CD14-positive monocyte (primary cell): ENCODE measurements at regions not wholly inside any gene's neighbourhood (a gene's known extent, or its start where the extent isn't known, plus 50 kb on each side); places are given as distances from the start of the nearest gene placed in this dataset.

Experiments used
- DNase-seq, 3 donors: peaks; one replicate each; pipeline ENCODE4 v3.0.0-alpha.2; 2011 to 2022
- H2AFZ ChIP-seq: 2 replicates; pipeline ENCODE4 v1.6.0; 2012; ENCODE audit warnings: mild to moderate bottlenecking, low read depth, low read length, inconsistent platforms; ENCODE audit not compliant: insufficient read depth, poor library complexity, severe bottlenecking
- H3K27ac ChIP-seq, 2 donors: 1 replicate in 1 of 2; 2 replicates in 1 of 2; pipeline ENCODE4 v1.5.1; 2012 to 2013; ENCODE audit warnings: low read length in 2 of 2, control low read depth in 1 of 2, inconsistent platforms in 1 of 2, low read depth in 1 of 2, mild to moderate bottlenecking in 1 of 2
- H3K27me3 ChIP-seq, 2 donors: one replicate each; pipeline versions ENCODE4 v1.6.0 to v1.6.1; 2011 to 2013; ENCODE audit warnings: low read length in 2 of 2; ENCODE audit not compliant: control insufficient read depth in 2 of 2, insufficient read depth in 2 of 2
- H3K36me3 ChIP-seq, 2 donors: replicated peaks in 1 of 2; 1 replicate in 1 of 2; 2 replicates in 1 of 2; pipeline versions ENCODE4 v1.5.1 to v1.6.1; 2012 to 2013; ENCODE audit warnings: low read length in 2 of 2, control low read depth in 1 of 2, inconsistent platforms in 1 of 2, mild to moderate bottlenecking in 1 of 2; ENCODE audit not compliant: insufficient read depth in 2 of 2, control insufficient read depth in 1 of 2
- H3K4me1 ChIP-seq, 2 donors: 1 replicate in 1 of 2; 2 replicates in 1 of 2; pipeline versions ENCODE4 v1.5.1 to v1.6.1; 2012 to 2013; ENCODE audit warnings: low read length in 2 of 2, control low read depth in 1 of 2, inconsistent platforms in 1 of 2, mild to moderate bottlenecking in 1 of 2, moderate library complexity in 1 of 2; ENCODE audit not compliant: insufficient read depth in 2 of 2, control insufficient read depth in 1 of 2
- H3K4me2 ChIP-seq: replicated peaks from 2 replicates; pipeline ENCODE3; 2012; ENCODE audit warnings: low read length, moderate library complexity, mild to moderate bottlenecking; ENCODE audit not compliant: poor library complexity, severe bottlenecking; ENCODE audit errors: extremely low read depth
- H3K4me3 ChIP-seq, 3 experiments: fragments of 200-600 bp in 1 of 3; sonication (generic) in 1 of 3; replicated peaks in 1 of 3; 1 replicate in 2 of 3; 2 replicates in 1 of 3; pipeline ENCODE4 v1.5.1; 2011 to 2013; ENCODE audit warnings: low read length in 3 of 3, mild to moderate bottlenecking in 3 of 3, control low read depth in 2 of 3, low read depth in 2 of 3, inconsistent platforms in 1 of 3, moderate library complexity in 1 of 3
- H3K79me2 ChIP-seq: 2 replicates; pipeline ENCODE4 v1.6.0; 2012; ENCODE audit warnings: mild to moderate bottlenecking, control low read depth, inconsistent platforms, low read length, moderate library complexity; ENCODE audit not compliant: insufficient read depth
- H3K9ac ChIP-seq: 2 replicates; pipeline ENCODE4 v1.6.0; 2017; ENCODE audit warnings: low read length, mild to moderate bottlenecking; ENCODE audit not compliant: insufficient read depth, poor library complexity, severe bottlenecking
- H3K9me3 ChIP-seq, 2 donors: replicated peaks in 1 of 2; 1 replicate in 1 of 2; 2 replicates in 1 of 2; pipeline versions ENCODE4 v1.5.1 to v1.6.1; 2012 to 2013; ENCODE audit warnings: low read length in 2 of 2, control low read depth in 1 of 2; ENCODE audit not compliant: control insufficient read depth in 1 of 2, insufficient read depth in 1 of 2
- H4K20me1 ChIP-seq: 2 replicates; pipeline ENCODE4 v1.6.0; 2012; ENCODE audit warnings: mild to moderate bottlenecking, low read length, control low read depth, moderate library complexity; ENCODE audit not compliant: insufficient read depth
- H3K27ac Mint-ChIP-seq, 7 donors: one replicate each; pipeline ENCODE4 v1.8.0; 2020; ENCODE audit warnings: mild to moderate bottlenecking in 7 of 7, mixed read lengths in 7 of 7, moderate library complexity in 6 of 7, inconsistent platforms in 2 of 7
- H3K27me3 Mint-ChIP-seq, 3 donors: one replicate each; pipeline ENCODE4 v1.8.0; 2021 to 2022; ENCODE audit warnings: low read depth in 3 of 3, mild to moderate bottlenecking in 3 of 3, mixed read lengths in 3 of 3, moderate library complexity in 3 of 3, inconsistent platforms in 1 of 3
- H3K36me3 Mint-ChIP-seq, 2 donors: one replicate each; pipeline ENCODE4 v1.8.0; 2020; ENCODE audit warnings: mixed read lengths in 2 of 2, inconsistent platforms in 1 of 2, mild to moderate bottlenecking in 1 of 2
- H3K4me1 Mint-ChIP-seq: one replicate; pipeline ENCODE4 v1.8.0; 2020; ENCODE audit warnings: mild to moderate bottlenecking, mixed read lengths
- H3K4me3 Mint-ChIP-seq, 2 donors: one replicate each; pipeline ENCODE4 v1.8.0; 2020; ENCODE audit warnings: mild to moderate bottlenecking in 2 of 2, mixed read lengths in 2 of 2, moderate library complexity in 1 of 2
- H3K9me3 Mint-ChIP-seq, 7 donors: one replicate each; pipeline ENCODE4 v1.8.0; 2020 to 2022; ENCODE audit warnings: mixed read lengths in 7 of 7, mild to moderate bottlenecking in 6 of 7, moderate library complexity in 6 of 7, inconsistent platforms in 2 of 7
- CTCF ChIP-seq: fragments of 200-600 bp; IDR thresholded peaks from one replicate; pipeline ENCODE4 v1.8.0; 2022; ENCODE audit warnings: antibody characterized with exemption, mild to moderate bottlenecking
- WGBS: methylation state at CpG from one replicate; pipeline ENCODE4 v1.1.5; 2013; ENCODE audit warnings: missing lambda C conversion rate; ENCODE audit not compliant: insufficient coverage; 5-methylcytosine and 5-hydroxymethylcytosine counted together
- intact Hi-C, 2 donors: fragments of 100-400 bp; cut with micrococcal nuclease; formaldehyde crosslinking; loops; one replicate each; pipeline versions ENCODE4 v1.15.0 to v1.15.1; 2023

DNA sequence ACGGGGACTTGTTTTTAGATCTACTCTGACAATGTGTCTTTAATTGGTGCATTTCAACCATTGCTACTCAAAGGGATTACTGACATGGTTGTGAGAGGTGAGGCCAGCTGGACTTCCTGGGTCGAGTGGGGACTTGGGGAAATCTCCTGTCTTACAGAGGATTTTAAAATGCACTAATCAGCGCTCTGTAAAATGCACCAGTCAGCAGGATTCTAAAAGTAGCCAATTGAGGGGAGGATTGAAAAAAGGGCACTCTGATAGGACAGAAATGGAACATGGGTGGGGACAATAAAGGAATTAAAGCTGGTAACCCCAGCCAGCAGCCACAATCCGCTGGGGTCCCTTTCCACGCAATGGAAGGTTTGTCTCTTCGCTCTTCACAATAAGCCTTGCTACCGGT is 122.5 kb upstream of the SNRPN start:
- peaks cover 21 to 26% of the 10 kb centered on the region in 2 donors for H3K9me3 ChIP-seq
- H3K9ac ChIP-seq = no peak overlapping the region
- intact Hi-C loops = no loop called here
- no peaks in the 10 kb centered on the region for H3K4me1 ChIP-seq
- no peak for DNase-seq
- H3K4me1 Mint-ChIP-seq = no peaks in the 10 kb centered on the region
- peaks cover 0 to 2% (median 0%) of the 10 kb centered on the region in 3 donors for H3K27me3 Mint-ChIP-seq
- no peak overlapping the region for H3K27ac Mint-ChIP-seq
- no peaks in the 10 kb centered on the region for H3K79me2 ChIP-seq
- H3K36me3 Mint-ChIP-seq = no peaks in the 10 kb centered on the region
- H2AFZ ChIP-seq = no peak overlapping the region
- H4K20me1 ChIP-seq = no peaks in the 10 kb centered on the region
- H3K4me3 Mint-ChIP-seq = no peak overlapping the region
- peaks cover 9 to 34% (median 27%) of the 10 kb centered on the region in 7 donors for H3K9me3 Mint-ChIP-seq
- H3K4me3 ChIP-seq = no peak overlapping the region
- no peak for TF ChIP-seq CTCF
- WGBS = 59% methylated on average over 4 of the region's 7 CpGs
- H3K36me3 ChIP-seq = no peaks in the 10 kb centered on the region
- no peak overlapping the region for H3K27ac ChIP-seq
- H3K4me2 ChIP-seq = no peak overlapping the region
- H3K27me3 ChIP-seq = no peaks in the 10 kb centered on the region

DNA sequence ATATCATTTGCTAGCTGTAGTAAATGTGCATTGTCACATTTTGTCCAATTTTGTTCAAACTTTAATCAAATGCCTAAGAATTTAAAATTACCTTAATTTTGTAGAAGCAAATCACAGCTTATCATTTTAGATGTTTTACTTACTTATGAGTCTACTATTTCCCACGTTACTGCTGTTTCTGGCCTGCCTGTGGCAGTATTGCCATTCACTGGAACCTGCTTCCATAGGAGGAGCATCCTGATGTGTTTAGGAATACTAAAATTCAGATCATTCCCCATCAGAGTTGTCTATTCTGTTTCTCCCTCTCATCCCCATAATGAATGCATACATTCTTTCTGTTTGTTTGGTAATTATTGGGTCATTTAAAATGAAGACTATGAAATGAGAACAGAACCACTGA is 119.5 kb upstream of the SNRPN start:
- H3K4me2 ChIP-seq = no peak overlapping the region
- no peak overlapping the region for H3K4me3 Mint-ChIP-seq
- H3K27ac ChIP-seq = no peak overlapping the region
- no CpG with 5 or more reads among the region's 1 CpG for WGBS
- H3K9ac ChIP-seq = no peak overlapping the region
- H3K27me3 ChIP-seq = no peaks in the 10 kb centered on the region
- H3K27me3 Mint-ChIP-seq = peaks cover 0 to 2% (median 0%) of the 10 kb centered on the region in 3 donors
- no peak overlapping the region for H2AFZ ChIP-seq
- no peaks in the 10 kb centered on the region for H3K36me3 Mint-ChIP-seq
- no peak overlapping the region for H3K4me3 ChIP-seq
- no peaks in the 10 kb centered on the region for H3K36me3 ChIP-seq
- H3K9me3 ChIP-seq = peaks cover 38 to 46% of the 10 kb centered on the region in 2 donors
- H3K9me3 Mint-ChIP-seq = peaks cover 6 to 48% (median 37%) of the 10 kb centered on the region in 7 donors
- H3K79me2 ChIP-seq = no peaks in the 10 kb centered on the region
- no peaks in the 10 kb centered on the region for H3K4me1 ChIP-seq
- H3K4me1 Mint-ChIP-seq = no peaks in the 10 kb centered on the region
- no peak for DNase-seq
- intact Hi-C loops = no loop called here
- no peaks in the 10 kb centered on the region for H4K20me1 ChIP-seq
- no peak for TF ChIP-seq CTCF
- H3K27ac Mint-ChIP-seq = no peak overlapping the region
